Mesenchymal stem cell (in vitro differentiated cells and primary cell): ENCODE measurements at regions not wholly inside any gene's neighbourhood (a gene's known extent, or its start where the extent isn't known, plus 50 kb on each side); places are given as distances from the start of the nearest gene placed in this dataset.

Source experiments
- DNase-seq: peaks from one replicate; pipeline ENCODE4 v3.0.0-alpha.2; 2013
- H2AFZ ChIP-seq: one replicate; pipeline ENCODE4 v1.6.1; 2013; ENCODE audit warnings: low read depth, mild to moderate bottlenecking, control low read depth, inconsistent platforms, low read length, moderate library complexity
- H2AK5ac ChIP-seq: 2 replicates; pipeline ENCODE4 v1.6.1; 2013; ENCODE audit warnings: low read length, moderate library complexity, mild to moderate bottlenecking, inconsistent platforms; ENCODE audit not compliant: severe bottlenecking
- H2BK120ac ChIP-seq: one replicate; pipeline ENCODE4 v1.6.1; 2013; ENCODE audit warnings: low read depth, mild to moderate bottlenecking, inconsistent platforms, low read length, moderate library complexity
- H2BK12ac ChIP-seq, 2 experiments: one replicate each; pipeline ENCODE4 v1.6.1; 2013; ENCODE audit warnings: inconsistent platforms in 2 of 2, low read length in 2 of 2, mild to moderate bottlenecking in 2 of 2, moderate library complexity in 2 of 2, control low read depth in 1 of 2
- H2BK15ac ChIP-seq: one replicate; pipeline ENCODE4 v1.6.1; 2013; ENCODE audit warnings: mild to moderate bottlenecking, low read depth, inconsistent platforms; ENCODE audit not compliant: poor library complexity, severe bottlenecking
- H2BK5ac ChIP-seq: 2 replicates; pipeline ENCODE4 v1.6.1; 2013; ENCODE audit warnings: low read depth, mild to moderate bottlenecking, low read length, control low read depth, inconsistent platforms; ENCODE audit not compliant: poor library complexity, severe bottlenecking
- H3K14ac ChIP-seq, 2 experiments: one replicate each; pipeline ENCODE4 v1.6.1; 2013; ENCODE audit warnings: inconsistent platforms in 2 of 2, low read length in 2 of 2, control low read depth in 1 of 2, mild to moderate bottlenecking in 1 of 2, moderate library complexity in 1 of 2
- H3K18ac ChIP-seq, 2 experiments: one replicate each; pipeline ENCODE4 v1.6.1; 2013; ENCODE audit warnings: inconsistent platforms in 2 of 2, low read length in 2 of 2, control low read depth in 1 of 2, low read depth in 1 of 2, mild to moderate bottlenecking in 1 of 2
- H3K23ac ChIP-seq, 2 experiments: one replicate each; pipeline ENCODE4 v1.6.1; 2013; ENCODE audit warnings: inconsistent platforms in 2 of 2, low read length in 2 of 2, mild to moderate bottlenecking in 2 of 2, moderate library complexity in 2 of 2, control low read depth in 1 of 2
- H3K27ac ChIP-seq: 2 replicates; pipeline ENCODE4 v1.5.1; 2013; ENCODE audit warnings: mild to moderate bottlenecking, moderate library complexity, low read length, control low read depth, inconsistent platforms; ENCODE audit not compliant: poor library complexity, severe bottlenecking
- H3K27me3 ChIP-seq, 2 experiments: 2 replicates each; pipeline versions ENCODE4 v1.6.1 to v1.7.0; 2013; ENCODE audit warnings: low read length in 2 of 2, mild to moderate bottlenecking in 2 of 2, moderate library complexity in 2 of 2, control low read depth in 1 of 2, inconsistent platforms in 1 of 2; ENCODE audit not compliant: control insufficient read depth in 1 of 2, insufficient read depth in 1 of 2
- H3K36me3 ChIP-seq, 2 experiments: 2 replicates each; pipeline versions ENCODE4 v1.6.1 to v1.7.0; 2013; ENCODE audit warnings: low read length in 2 of 2, control low read depth in 1 of 2, inconsistent platforms in 1 of 2, low read depth in 1 of 2, mild to moderate bottlenecking in 1 of 2; ENCODE audit not compliant: insufficient read depth in 2 of 2, control insufficient read depth in 1 of 2
- H3K4ac ChIP-seq, 2 experiments: one replicate each; pipeline ENCODE4 v1.6.1; 2013; ENCODE audit warnings: inconsistent platforms in 2 of 2, low read length in 2 of 2, mild to moderate bottlenecking in 2 of 2, moderate library complexity in 2 of 2, control low read depth in 1 of 2, low read depth in 1 of 2
- H3K4me1 ChIP-seq: 2 replicates; pipeline ENCODE4 v1.6.1; 2013; ENCODE audit warnings: low read depth, low read length, control low read depth; ENCODE audit not compliant: control insufficient read depth, insufficient read depth
- H3K4me2 ChIP-seq: 2 replicates; pipeline ENCODE4 v1.6.1; 2013; ENCODE audit warnings: low read length, mild to moderate bottlenecking, inconsistent platforms; ENCODE audit not compliant: poor library complexity, severe bottlenecking
- H3K4me3 ChIP-seq, 2 experiments: 2 replicates each; pipeline versions ENCODE4 v1.5.1 to v1.7.0; 2013; ENCODE audit warnings: low read length in 2 of 2, mild to moderate bottlenecking in 2 of 2, control low read depth in 1 of 2, low read depth in 1 of 2; ENCODE audit not compliant: insufficient read depth in 1 of 2
- H3K79me1 ChIP-seq: replicated peaks from 2 replicates; pipeline ENCODE4 v1.6.1; 2013; ENCODE audit warnings: mild to moderate bottlenecking, control low read depth, low read length, inconsistent platforms; ENCODE audit not compliant: poor library complexity, severe bottlenecking
- H3K9ac ChIP-seq: 2 replicates; pipeline ENCODE4 v1.7.0; 2013; ENCODE audit warnings: mild to moderate bottlenecking, low read length, moderate library complexity
- H3K9me3 ChIP-seq: 2 replicates; pipeline ENCODE4 v1.7.0; 2013; ENCODE audit warnings: mild to moderate bottlenecking, low read length; ENCODE audit not compliant: control insufficient read depth
- H4K8ac ChIP-seq: one replicate; pipeline ENCODE4 v1.6.1; 2013; ENCODE audit warnings: inconsistent platforms, mild to moderate bottlenecking, low read length, moderate library complexity
- H4K91ac ChIP-seq: one replicate; pipeline ENCODE4 v1.6.1; 2013; ENCODE audit warnings: mild to moderate bottlenecking, low read length, inconsistent platforms
- WGBS: methylation state at CpG from one replicate; pipeline ENCODE4 v1.1.7; 2013; ENCODE audit warnings: mixed read lengths; 5-methylcytosine and 5-hydroxymethylcytosine counted together

DNA sequence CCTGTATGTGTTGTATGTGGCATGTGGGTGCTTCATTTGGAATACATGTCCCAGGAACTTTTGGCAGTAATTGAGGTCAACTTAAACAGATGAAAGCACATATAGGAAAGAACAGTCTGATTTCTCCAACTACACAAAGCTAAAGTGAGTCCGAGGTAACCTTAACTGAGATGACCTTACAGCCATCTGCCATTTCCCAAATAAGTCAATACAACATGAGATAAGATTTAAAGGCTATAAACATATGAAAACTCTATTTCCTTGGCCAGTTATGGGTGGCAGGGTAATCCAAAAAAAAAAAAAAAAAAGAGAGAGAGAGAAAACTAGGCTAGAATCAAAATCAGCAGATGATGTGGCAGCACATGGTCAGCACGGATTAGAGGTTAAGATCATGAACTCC is 1068.3 kb downstream of the KHDRBS2 start:
- no peaks in the 10 kb centered on the region for H3K27me3 ChIP-seq
- no peak overlapping the region for H3K18ac ChIP-seq
- H3K23ac ChIP-seq: no peak overlapping the region
- H3K79me1 ChIP-seq: no peaks in the 10 kb centered on the region
- 50% methylated on average over 1 of the region's 2 CpGs for WGBS
- no peak overlapping the region for H3K4me3 ChIP-seq
- H3K36me3 ChIP-seq: no peaks in the 10 kb centered on the region
- H3K4me1 ChIP-seq: no peaks in the 10 kb centered on the region
- no peak overlapping the region for H3K4me2 ChIP-seq
- DNase-seq: no peak
- H2BK120ac ChIP-seq: no peak overlapping the region
- peaks cover 62% of the 10 kb centered on the region for H3K9me3 ChIP-seq
- no peak overlapping the region for H2BK12ac ChIP-seq
- H4K8ac ChIP-seq: no peak overlapping the region
- no peak overlapping the region for H2AK5ac ChIP-seq
- no peak overlapping the region for H2BK5ac ChIP-seq
- no peak overlapping the region for H2BK15ac ChIP-seq
- no peak overlapping the region for H3K9ac ChIP-seq
- H2AFZ ChIP-seq: no peak overlapping the region
- no peak overlapping the region for H4K91ac ChIP-seq
- no peak overlapping the region for H3K14ac ChIP-seq
- H3K27ac ChIP-seq: no peak overlapping the region
- no peak overlapping the region for H3K4ac ChIP-seq

DNA sequence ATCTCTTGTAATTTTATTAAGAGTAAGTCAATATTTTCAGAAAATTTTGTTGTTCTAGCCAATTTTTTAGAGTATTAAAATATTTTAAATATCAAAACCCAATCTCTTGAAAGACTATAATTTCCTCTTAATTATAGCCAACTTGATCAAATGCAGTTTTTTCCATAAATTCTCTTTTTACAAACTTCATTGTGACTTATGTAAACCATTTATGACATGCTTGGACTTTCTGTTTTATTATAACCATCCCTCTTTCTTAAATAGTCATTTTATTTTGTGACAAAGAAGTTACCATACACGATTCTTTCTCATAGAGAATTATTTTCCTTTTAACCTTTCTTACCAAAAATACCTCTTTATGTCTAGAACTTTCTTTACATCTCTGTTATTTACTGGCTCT is 1075.5 kb downstream of the KHDRBS2 start:
- Histone ChIP-seq H2AFZ (no peak overlapping the region), H3K36me3 (no peaks in the 10 kb centered on the region), H3K23ac (no peak overlapping the region), H2BK15ac (no peak overlapping the region), H3K9ac (no peak overlapping the region), H3K27me3 (no peaks in the 10 kb centered on the region), H3K9me3 (peaks cover 55% of the 10 kb centered on the region), H2BK5ac (no peak overlapping the region), H3K4me1 (no peaks in the 10 kb centered on the region), H3K14ac (no peak overlapping the region), H3K4me3 (no peak overlapping the region), H4K8ac (no peak overlapping the region), H3K4ac (no peak overlapping the region), H4K91ac (no peak overlapping the region), H3K4me2 (no peak overlapping the region), H2BK120ac (no peak overlapping the region), H2AK5ac (no peak overlapping the region), H2BK12ac (no peak overlapping the region), H3K79me1 (no peaks in the 10 kb centered on the region), H3K27ac (no peak overlapping the region), H3K18ac (no peak overlapping the region)
- 20% methylated on average over 1 of the region's 1 CpG for whole genome bisulfite sequencing
- no peak for DNase-seq

DNA sequence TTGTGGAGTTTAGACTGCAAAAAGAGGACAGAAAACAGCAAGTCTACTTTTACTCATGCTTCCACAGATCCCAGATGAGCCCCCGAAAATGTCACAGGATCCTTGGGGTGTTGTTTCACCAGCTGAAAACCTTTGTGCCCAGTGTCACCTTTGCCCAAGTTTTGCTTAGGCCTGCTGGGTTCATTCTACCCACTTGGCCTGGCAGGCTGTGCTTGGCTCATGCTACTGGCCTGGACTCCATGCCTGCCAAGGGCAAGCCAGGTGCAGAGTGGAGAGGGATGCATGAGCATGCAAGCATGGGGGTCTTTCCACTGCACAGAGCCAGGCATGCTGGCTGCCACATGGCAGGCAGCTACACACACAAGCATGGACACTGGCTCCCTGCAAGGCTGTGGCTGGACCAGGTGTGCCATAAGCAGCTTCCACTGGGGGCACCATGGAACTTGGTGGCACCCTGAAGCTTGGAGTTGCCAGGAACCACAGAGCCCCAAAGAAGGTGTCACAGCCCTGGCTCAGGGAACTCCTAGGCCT is 1082.0 kb downstream of the KHDRBS2 start:
- Histone ChIP-seq H2AK5ac (no peak overlapping the region), H2BK5ac (no peak overlapping the region), H3K27me3 (no peaks in the 10 kb centered on the region), H2BK120ac (no peak overlapping the region), H3K36me3 (no peaks in the 10 kb centered on the region), H3K23ac (no peak overlapping the region), H3K14ac (no peak overlapping the region), H3K4me3 (no peak overlapping the region), H4K91ac (no peak overlapping the region), H4K8ac (no peak overlapping the region), H3K4me2 (no peak overlapping the region), H3K27ac (no peak overlapping the region), H2AFZ (no peak overlapping the region), H3K18ac (no peak overlapping the region), H2BK12ac (no peak overlapping the region), H3K9ac (no peak overlapping the region), H3K79me1 (no peaks in the 10 kb centered on the region), H3K4ac (no peak overlapping the region), H3K9me3 (peaks cover 39% of the 10 kb centered on the region), H3K4me1 (no peaks in the 10 kb centered on the region), H2BK15ac (no peak overlapping the region)
- no peak for DNase-seq
- 77% methylated on average over 1 of the region's 1 CpG for WGBS

DNA sequence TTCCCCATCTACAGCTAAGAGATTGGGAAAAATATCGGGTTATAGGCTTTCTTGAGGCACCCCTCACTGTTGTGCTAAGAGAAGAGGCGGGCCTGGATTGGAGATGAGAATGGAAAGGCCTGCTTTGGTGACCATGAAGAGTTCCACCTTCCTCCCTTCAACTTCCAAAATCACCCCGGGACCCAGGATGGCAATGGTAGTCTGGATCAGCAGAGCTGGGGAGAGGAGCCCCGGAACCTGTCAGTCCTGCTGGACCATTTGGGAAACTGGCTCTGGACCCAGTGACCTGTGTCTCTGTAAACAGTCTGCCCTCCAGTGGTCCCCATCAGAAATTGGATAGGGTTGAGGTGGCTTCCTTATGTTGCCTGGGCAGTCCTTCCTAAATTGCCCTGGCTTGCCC is 1085.6 kb downstream of the KHDRBS2 start:
- Histone ChIP-seq H4K91ac (no peak overlapping the region), H2BK15ac (no peak overlapping the region), H3K23ac (no peak overlapping the region), H3K18ac (no peak overlapping the region), H2AK5ac (no peak overlapping the region), H2BK120ac (no peak overlapping the region), H3K4me3 (no peak overlapping the region), H3K4ac (no peak overlapping the region), H2BK12ac (no peak overlapping the region), H3K27me3 (no peaks in the 10 kb centered on the region), H4K8ac (no peak overlapping the region), H3K4me1 (no peaks in the 10 kb centered on the region), H2BK5ac (no peak overlapping the region), H3K36me3 (no peaks in the 10 kb centered on the region), H3K79me1 (no peaks in the 10 kb centered on the region), H2AFZ (no peak overlapping the region), H3K9me3 (peaks cover 32% of the 10 kb centered on the region), H3K4me2 (no peak overlapping the region), H3K27ac (no peak overlapping the region), H3K9ac (no peak overlapping the region), H3K14ac (no peak overlapping the region)
- WGBS: 78% methylated on average over 4 of the region's 4 CpGs
- no peak for DNase-seq
